CD4-positive, alpha-beta T cell (primary cell): ENCODE measurements at regions not wholly inside any gene's neighbourhood (a gene's known extent, or its start where the extent isn't known, plus 50 kb on each side); places are given as distances from the start of the nearest gene placed in this dataset.

Experiments
- ATAC-seq: fragments of 200-7000 bp; cut with Tn5 transposase; one replicate; pipeline ENCODE4 v1.10.0; 2022; ENCODE audit warnings: mild to moderate bottlenecking; ENCODE audit not compliant: poor library complexity
- CTCF ChIA-PET: fragments of 350-600 bp; sonication (Branson Sonifier 250); formaldehyde crosslinking; loops from one replicate; lab custom pipeline; 2021; ENCODE audit warnings: antibody characterized with exemption, inconsistent platforms; lab: Charles Lee
- POLR2A ChIA-PET: fragments of 350-600 bp; sonication (Branson Sonifier 250); formaldehyde crosslinking; loops from one replicate; lab custom pipeline; 2021; ENCODE audit warnings: antibody characterized with exemption, inconsistent platforms; lab: Charles Lee
- DNase-seq, 14 experiments: peaks; one replicate each; pipeline ENCODE4 v3.0.0-alpha.2; 2013 to 2020; ENCODE audit warnings: mixed read lengths in 2 of 14
- H3K27ac ChIP-seq, 2 donors: one replicate each; pipeline versions ENCODE4 v1.5.1 to v1.7.0; 2013; ENCODE audit warnings: low read length in 2 of 2, low read depth in 1 of 2, mild to moderate bottlenecking in 1 of 2
- H3K27me3 ChIP-seq, 2 experiments: 1 replicate in 1 of 2; 2 replicates in 1 of 2; pipeline versions ENCODE4 v1.6.1 to v1.7.0; 2013; ENCODE audit warnings: low read length in 2 of 2, control low read depth in 1 of 2, mild to moderate bottlenecking in 1 of 2, moderate library complexity in 1 of 2; ENCODE audit not compliant: insufficient read depth in 2 of 2, control insufficient read depth in 1 of 2
- H3K36me3 ChIP-seq: one replicate; pipeline ENCODE4 v1.6.1; 2013; ENCODE audit warnings: low read length, control low read depth; ENCODE audit not compliant: insufficient read depth
- H3K4me1 ChIP-seq: one replicate; pipeline ENCODE4 v1.6.1; 2013; ENCODE audit warnings: low read length, control low read depth; ENCODE audit not compliant: insufficient read depth
- H3K4me3 ChIP-seq: one replicate; pipeline ENCODE4 v1.5.1; 2013; ENCODE audit warnings: mild to moderate bottlenecking, low read length, moderate library complexity
- H3K9me3 ChIP-seq, 2 experiments: 1 replicate in 1 of 2; 2 replicates in 1 of 2; pipeline versions ENCODE4 v1.6.1 to v1.7.0; 2013; ENCODE audit warnings: low read length in 2 of 2, mild to moderate bottlenecking in 2 of 2, control low read depth in 1 of 2, moderate library complexity in 1 of 2; ENCODE audit not compliant: control insufficient read depth in 1 of 2, insufficient read depth in 1 of 2
- H3K27ac Mint-ChIP-seq: one replicate; pipeline ENCODE4 v1.8.0; 2020; ENCODE audit warnings: mixed read lengths
- H3K27me3 Mint-ChIP-seq: one replicate; pipeline ENCODE4 v1.8.0; 2021; ENCODE audit warnings: mixed read lengths
- H3K36me3 Mint-ChIP-seq: one replicate; pipeline ENCODE4 v1.8.0; 2021; ENCODE audit warnings: low read depth, mixed read lengths
- H3K4me1 Mint-ChIP-seq: one replicate; pipeline ENCODE4 v1.8.0; 2021; ENCODE audit warnings: low read depth, mixed read lengths
- H3K4me3 Mint-ChIP-seq: one replicate; pipeline ENCODE4 v1.8.0; 2020; ENCODE audit warnings: mild to moderate bottlenecking, mixed read lengths
- H3K9me3 Mint-ChIP-seq: one replicate; pipeline ENCODE4 v1.8.0; 2020; ENCODE audit warnings: mixed read lengths
- intact Hi-C, 2 experiments: fragments of 100-400 bp; cut with DNase I in 1 of 2; cut with micrococcal nuclease in 1 of 2; formaldehyde crosslinking; loops; one replicate each; pipeline versions ENCODE4 v1.15.1 to v1.9.0; 2023 to 2025; cut with DNase I, micrococcal nuclease
- TF ChIP-seq, protein P1 (sequence below): fragments of 200-600 bp; IDR thresholded peaks from one replicate; pipeline ENCODE4 v1.8.0; 2022; ENCODE audit warnings: antibody characterized with exemption, mild to moderate bottlenecking

DNA sequence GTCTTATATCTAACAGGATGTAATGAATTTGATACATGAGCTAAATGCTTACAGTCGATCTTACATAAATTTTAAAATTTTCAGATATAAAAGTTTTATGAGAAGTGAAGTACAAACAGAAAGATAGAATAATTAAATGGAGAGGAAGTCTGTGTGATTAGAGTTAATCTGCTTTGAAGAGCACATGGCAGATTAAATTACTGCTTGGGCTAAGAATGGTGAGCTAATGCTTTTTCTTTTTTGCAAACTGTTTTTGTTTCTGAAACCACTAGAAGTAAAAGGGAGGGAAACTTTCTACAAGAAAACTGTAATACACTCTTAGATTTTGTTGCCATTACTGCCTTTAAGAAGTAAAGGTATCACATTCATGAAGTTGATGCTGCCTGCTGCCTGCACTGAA, 96.3 kb upstream of the SPRY2 start:
- ATAC-seq (no peak), DNase-seq (no peak)
- Mint-ChIP-seq H3K36me3 (no peaks in the 10 kb centered on the region), H3K4me1 (no peaks in the 10 kb centered on the region), H3K4me3 (no peak overlapping the region), H3K27ac (no peak overlapping the region), H3K27me3 (no peaks in the 10 kb centered on the region), H3K9me3 (no peaks in the 10 kb centered on the region)
- H3K36me3 ChIP-seq = no peaks in the 10 kb centered on the region
- no peaks in the 10 kb centered on the region for H3K4me1 ChIP-seq
- no peaks in the 10 kb centered on the region for H3K9me3 ChIP-seq
- ChIA-PET POLR2A (no interaction called here), CTCF (no interaction called here)
- TF ChIP-seq, protein P1, sequence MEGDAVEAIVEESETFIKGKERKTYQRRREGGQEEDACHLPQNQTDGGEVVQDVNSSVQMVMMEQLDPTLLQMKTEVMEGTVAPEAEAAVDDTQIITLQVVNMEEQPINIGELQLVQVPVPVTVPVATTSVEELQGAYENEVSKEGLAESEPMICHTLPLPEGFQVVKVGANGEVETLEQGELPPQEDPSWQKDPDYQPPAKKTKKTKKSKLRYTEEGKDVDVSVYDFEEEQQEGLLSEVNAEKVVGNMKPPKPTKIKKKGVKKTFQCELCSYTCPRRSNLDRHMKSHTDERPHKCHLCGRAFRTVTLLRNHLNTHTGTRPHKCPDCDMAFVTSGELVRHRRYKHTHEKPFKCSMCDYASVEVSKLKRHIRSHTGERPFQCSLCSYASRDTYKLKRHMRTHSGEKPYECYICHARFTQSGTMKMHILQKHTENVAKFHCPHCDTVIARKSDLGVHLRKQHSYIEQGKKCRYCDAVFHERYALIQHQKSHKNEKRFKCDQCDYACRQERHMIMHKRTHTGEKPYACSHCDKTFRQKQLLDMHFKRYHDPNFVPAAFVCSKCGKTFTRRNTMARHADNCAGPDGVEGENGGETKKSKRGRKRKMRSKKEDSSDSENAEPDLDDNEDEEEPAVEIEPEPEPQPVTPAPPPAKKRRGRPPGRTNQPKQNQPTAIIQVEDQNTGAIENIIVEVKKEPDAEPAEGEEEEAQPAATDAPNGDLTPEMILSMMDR = no peak
- intact Hi-C loops = no loop called here
- H3K4me3 ChIP-seq = no peak overlapping the region
- no peaks in the 10 kb centered on the region for H3K27me3 ChIP-seq
- H3K27ac ChIP-seq = no peak overlapping the region

DNA sequence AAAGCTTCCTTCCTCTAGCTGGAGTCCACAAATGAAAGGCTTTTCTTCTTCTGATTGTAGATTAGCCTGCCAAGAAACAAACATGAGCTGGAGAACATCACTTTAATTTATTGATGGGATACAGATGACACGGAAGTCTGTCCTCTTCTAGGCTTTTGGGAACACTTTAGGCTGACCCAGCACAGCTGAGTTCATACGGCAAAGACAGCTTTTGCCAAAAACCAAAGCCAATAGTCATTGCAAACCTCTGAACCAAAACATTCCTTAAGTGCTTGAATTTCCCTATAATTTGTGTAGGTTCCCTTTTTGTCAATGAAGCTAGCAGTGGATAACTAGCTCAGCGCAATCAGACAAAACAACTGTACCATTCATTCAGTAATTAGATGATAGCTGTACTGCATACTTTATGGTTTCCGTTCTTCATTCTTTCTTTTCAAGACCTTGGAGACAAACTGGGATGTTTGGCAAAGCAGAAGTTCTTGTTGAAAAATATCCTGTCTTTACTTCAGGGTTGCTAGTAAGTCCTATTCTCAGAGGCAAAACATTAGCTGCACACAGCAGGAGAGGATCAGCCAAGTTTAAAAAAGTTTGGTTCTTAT, 95.7 kb upstream of the SPRY2 start:
- no peak for DNase-seq
- Histone ChIP-seq H3K9me3 (no peaks in the 10 kb centered on the region), H3K36me3 (no peaks in the 10 kb centered on the region), H3K4me1 (no peaks in the 10 kb centered on the region), H3K27ac (no peak overlapping the region), H3K4me3 (no peak overlapping the region), H3K27me3 (no peaks in the 10 kb centered on the region)
- Mint-ChIP-seq H3K27me3 (no peaks in the 10 kb centered on the region), H3K4me3 (no peak overlapping the region), H3K36me3 (no peaks in the 10 kb centered on the region), H3K9me3 (no peaks in the 10 kb centered on the region), H3K4me1 (no peaks in the 10 kb centered on the region), H3K27ac (no peak overlapping the region)
- no peak for ATAC-seq
- TF ChIP-seq, protein P1 = no peak
- intact Hi-C loops = no loop called here
- CTCF ChIA-PET = no interaction called here
- POLR2A ChIA-PET = no interaction called here

DNA sequence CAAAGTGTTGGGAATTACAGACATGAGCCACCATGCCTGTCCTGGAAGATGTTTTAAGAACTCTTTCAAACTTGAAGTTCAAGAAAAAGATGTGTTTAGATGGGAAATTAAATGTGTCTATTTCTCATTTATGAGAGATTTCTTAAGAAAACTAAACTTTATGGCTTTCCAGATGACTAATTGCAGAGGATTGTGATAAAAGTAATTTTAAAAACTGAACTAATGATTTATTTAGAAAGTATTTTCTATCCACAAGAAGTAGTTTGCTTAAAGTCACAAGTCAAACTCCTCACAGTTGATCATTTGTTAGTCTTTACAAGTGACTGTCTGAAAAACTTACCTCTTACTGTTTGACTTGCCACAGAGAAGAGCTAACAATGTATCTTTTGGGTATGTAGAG, 89.6 kb upstream of the SPRY2 start:
- intact Hi-C loops = no loop called here
- TF ChIP-seq, protein P1 = no peak
- no peak for DNase-seq
- H3K4me3 Mint-ChIP-seq = no peak overlapping the region
- no peak overlapping the region for H3K27ac Mint-ChIP-seq
- ATAC-seq = no peak
- no peaks in the 10 kb centered on the region for H3K27me3 Mint-ChIP-seq
- Histone ChIP-seq H3K4me3 (no peak overlapping the region), H3K9me3 (no peaks in the 10 kb centered on the region), H3K4me1 (no peaks in the 10 kb centered on the region), H3K27ac (no peak overlapping the region), H3K27me3 (no peaks in the 10 kb centered on the region), H3K36me3 (no peaks in the 10 kb centered on the region)
- H3K9me3 Mint-ChIP-seq = no peaks in the 10 kb centered on the region
- no peaks in the 10 kb centered on the region for H3K4me1 Mint-ChIP-seq
- ChIA-PET CTCF (no interaction called here), POLR2A (no interaction called here)
- no peaks in the 10 kb centered on the region for H3K36me3 Mint-ChIP-seq
